ENCODE measurements at regions not wholly inside any gene's neighbourhood (a gene's known extent, or its start where the extent isn't known, plus 50 kb on each side); places are given as distances from the start of the nearest gene placed in this dataset.
A peak's percentile ranks its signal among the peaks of the same experiment; 100 is the strongest.

GRCh38 chr16:85195900-85196772, 83.9 kb upstream of the CIBAR2 start:
- Histone ChIP-seq H3K27me3 (no peaks in the 10 kb centered on the region), H3K27ac (peak overlapping the region in 4 of 5 donors; percentile 44 to 81 (median 64)), H3K36me3 (no peaks in the 10 kb centered on the region), H3K9me3 (no peaks in the 10 kb centered on the region), H3K4me1 (peaks cover 18 to 68% (median 47%) of the 10 kb centered on the region in 4 donors), H3K4me3 (no peak overlapping the region)
- intact Hi-C loops (cut with DNase I; ENCODE audit: low total_unique reads): loop anchor here (10.0 kb wide), 1 partner anchor 81 kb away; the partner anchor contains the start of gene CIBAR2
- peak in 1 of 3 donors; percentile 34 for TF ChIP-seq POLR2AphosphoS5 (IDR thresholded peaks at IDR 0.05)
- TF ChIP-seq EP300 (IDR thresholded peaks at IDR 0.05): no peak
- WGBS, 5 donors: 48 to 59% (median 50%) methylated on average over 22 of the region's 22 CpGs
- peak in 1 of 2 donors; percentile 76 for DNase-seq

- Histone ChIP-seq H3K36me3 (no peaks in the 10 kb centered on the region), H3K4me1 (peaks cover 19 to 75% (median 52%) of the 10 kb centered on the region in 4 donors), H3K27ac (peak overlapping the region in 4 of 5 donors; percentile 44 to 81 (median 64)), H3K9me3 (no peaks in the 10 kb centered on the region), H3K4me3 (no peak overlapping the region), H3K27me3 (no peaks in the 10 kb centered on the region)
- no peak for DNase-seq
- WGBS, 5 donors: 73 to 89% (median 84%) methylated on average over 12 to 13 of the region's 13 CpGs
- intact Hi-C loops (cut with DNase I; ENCODE audit: low total_unique reads): loop anchor here (10.0 kb wide), 1 partner anchor 82 kb away; the partner anchor contains the start of gene CIBAR2
- TF ChIP-seq CTCF (IDR thresholded peaks at IDR 0.05) (no peak), POLR2A (IDR thresholded peaks at IDR 0.05) (no peak), EP300 (IDR thresholded peaks at IDR 0.05) (no peak), POLR2AphosphoS5 (IDR thresholded peaks at IDR 0.05) (no peak)
Observed at GRCh38 chr16:85196976-85197375, 84.7 kb upstream of the CIBAR2 start.

- no peak for DNase-seq
- H3K27ac ChIP-seq: peak overlapping the region in 3 of 5 donors; percentile 55 to 81 (median 74)
- 78 to 84% (median 80%) methylated on average over 20 to 22 of the region's 22 CpGs for WGBS, 5 donors
Observed at GRCh38 chr16:85197611-85198566, 85.6 kb upstream of the CIBAR2 start.

More at GRCh38 chr16:85197611-85198566, 85.6 kb upstream of the CIBAR2 start:
- no peaks in the 10 kb centered on the region for H3K9me3 ChIP-seq
- TF ChIP-seq POLR2A (IDR thresholded peaks at IDR 0.05) (no peak), CTCF (IDR thresholded peaks at IDR 0.05) (no peak), EP300 (IDR thresholded peaks at IDR 0.05) (no peak), POLR2AphosphoS5 (IDR thresholded peaks at IDR 0.05) (no peak)
- intact Hi-C loops (cut with DNase I; ENCODE audit: low total_unique reads): loop anchor here (10.0 kb wide), 1 partner anchor 83 kb away; the partner anchor contains the start of gene CIBAR2
- H3K4me3 ChIP-seq: no peak overlapping the region
- no peaks in the 10 kb centered on the region for H3K27me3 ChIP-seq
- peaks cover 27 to 77% (median 56%) of the 10 kb centered on the region in 4 donors for H3K4me1 ChIP-seq
- no peaks in the 10 kb centered on the region for H3K36me3 ChIP-seq
